Stimulated activated CD4-positive, alpha-beta T cell treated with anti-CD3 and anti-CD28 coated beads, Interleukin-12 subunit alpha, Interleukin-12 subunit beta, amount 100 ng/mL, for 4 hours (primary cell): ENCODE measurements at regions not wholly inside any gene's neighbourhood (a gene's known extent, or its start where the extent isn't known, plus 50 kb on each side); places are given as distances from the start of the nearest gene placed in this dataset.
"Not testable (repeated sequence)": the region's sequence is repeated elsewhere in the genome, so short reads cannot be mapped to it uniquely, and the experiment has no call there.

Experiments used
- DNase-seq: peaks from one replicate; pipeline ENCODE4 v3.0.0-alpha.2; 2020

GRCh38 chr3:5480190-5480589, 292.7 kb downstream of the EDEM1 start:
- DNase-seq, result no peak

DNA sequence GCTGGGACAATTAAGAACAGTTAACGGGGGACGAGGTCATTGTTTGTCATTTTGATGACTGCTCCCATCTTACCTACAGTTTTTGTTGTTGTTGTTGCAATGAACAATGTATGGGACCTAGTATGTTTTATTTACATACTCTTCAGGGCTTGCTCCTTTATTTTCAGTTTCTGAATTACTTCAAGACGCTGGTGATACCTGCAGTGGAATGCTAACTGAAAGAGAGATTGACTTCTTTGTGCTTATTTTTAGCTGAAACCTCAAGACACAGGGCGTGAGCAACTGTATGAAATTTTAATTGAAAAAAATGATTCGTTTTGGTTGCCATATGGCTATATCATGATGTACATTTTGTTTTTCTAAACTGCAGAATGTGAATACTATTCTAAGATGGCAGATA, 297.9 kb downstream of the EDEM1 start:
- no peak for DNase-seq

GRCh38 chr3:5488771-5489170, 301.3 kb downstream of the EDEM1 start:
- no peak for DNase-seq

DNA sequence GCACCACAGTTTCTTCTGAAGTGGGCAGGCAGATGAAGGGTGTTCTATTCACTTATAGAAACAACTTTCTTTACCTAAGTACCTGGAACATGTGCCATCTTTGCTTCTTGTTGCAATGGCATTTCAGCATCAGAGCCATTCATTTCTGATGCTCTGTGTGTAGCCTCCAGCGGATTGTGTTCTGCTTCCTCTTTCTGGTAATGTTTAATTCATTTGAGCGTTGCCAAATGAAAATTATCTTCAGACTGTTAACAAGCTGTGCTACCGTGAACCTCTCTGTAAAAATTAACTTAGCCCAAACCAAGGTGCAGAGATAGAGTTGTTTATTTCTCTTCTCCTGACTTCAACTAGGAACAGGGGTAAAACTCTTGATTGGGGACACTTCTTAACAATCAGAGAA, 302.0 kb downstream of the EDEM1 start:
- DNase-seq, result no peak

DNA sequence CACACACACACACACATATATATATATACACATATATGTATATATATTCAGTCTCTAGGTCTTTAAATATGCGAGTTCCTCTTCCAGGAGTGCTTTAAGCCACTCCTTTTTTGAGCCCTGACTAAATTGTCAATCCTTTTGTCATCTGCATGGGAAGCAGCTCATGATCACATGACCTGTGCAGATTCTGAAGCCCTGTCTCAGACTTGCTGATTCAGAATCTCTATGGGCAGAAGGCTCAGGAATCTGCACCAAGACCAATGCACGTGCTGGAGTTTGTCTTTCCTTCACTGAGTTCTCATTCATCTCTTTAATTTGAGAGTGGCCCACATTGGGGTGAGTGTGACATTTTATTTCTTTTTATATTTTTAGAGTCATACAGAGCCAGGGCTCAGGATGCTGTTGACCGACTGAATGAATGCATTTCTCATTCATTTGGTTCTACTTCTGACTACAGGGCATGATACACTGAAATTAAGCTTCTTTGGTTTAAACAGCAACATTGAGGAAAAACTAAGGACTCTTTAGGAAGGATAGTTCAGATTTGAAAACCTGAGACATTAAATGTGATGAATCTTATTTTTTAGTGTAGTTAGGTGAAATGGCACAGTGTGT, 307.5 kb downstream of the EDEM1 start:
- no peak for DNase-seq

- no peak for DNase-seq
These were observed 310.0 kb downstream of the EDEM1 start for GRCh38 chr3:5497497-5497896.

DNA sequence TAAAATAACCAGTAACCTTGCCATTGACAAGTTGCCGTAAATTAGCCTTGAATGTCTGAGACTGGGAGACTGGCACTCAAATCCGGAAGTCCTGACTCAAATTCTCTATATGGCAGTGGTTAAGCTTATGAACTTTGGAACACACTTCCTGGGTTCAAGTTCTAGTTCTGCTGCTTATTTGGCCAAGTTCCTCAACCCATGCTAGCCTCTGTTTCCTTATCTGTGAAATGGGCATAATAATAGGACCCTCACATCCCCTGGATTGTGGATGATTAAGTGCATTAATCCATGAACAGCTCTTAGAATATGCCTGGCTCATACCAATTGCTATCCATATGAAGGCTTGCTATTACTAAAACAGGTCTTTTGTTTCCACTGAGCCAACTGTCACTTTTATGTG, 311.5 kb downstream of the EDEM1 start:
- no peak for DNase-seq

GRCh38 chr3:5499404-5499803, 311.9 kb downstream of the EDEM1 start:
- no peak for DNase-seq

DNA sequence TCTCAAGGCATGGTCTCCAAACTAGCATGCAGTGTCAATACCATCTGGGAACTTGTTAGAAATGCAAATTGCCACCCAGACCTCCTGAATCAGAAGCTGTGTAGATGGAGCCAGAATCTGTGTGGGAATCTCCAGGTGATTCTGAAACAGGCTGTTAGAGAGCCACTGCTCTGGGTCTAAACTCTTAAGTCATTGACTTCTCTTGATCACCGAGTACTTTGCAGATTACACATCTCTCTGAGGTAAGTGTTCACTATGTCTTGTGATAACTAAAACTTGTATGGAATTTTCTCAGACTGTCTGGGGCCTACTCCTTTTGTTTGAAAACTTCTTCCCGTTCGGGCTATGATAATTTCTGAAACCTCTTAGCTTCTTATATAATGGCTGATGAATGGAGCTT, 315.6 kb downstream of the EDEM1 start:
- no peak for DNase-seq

GRCh38 chr3:5504135-5504534, 316.6 kb downstream of the EDEM1 start:
- no peak for DNase-seq

DNA sequence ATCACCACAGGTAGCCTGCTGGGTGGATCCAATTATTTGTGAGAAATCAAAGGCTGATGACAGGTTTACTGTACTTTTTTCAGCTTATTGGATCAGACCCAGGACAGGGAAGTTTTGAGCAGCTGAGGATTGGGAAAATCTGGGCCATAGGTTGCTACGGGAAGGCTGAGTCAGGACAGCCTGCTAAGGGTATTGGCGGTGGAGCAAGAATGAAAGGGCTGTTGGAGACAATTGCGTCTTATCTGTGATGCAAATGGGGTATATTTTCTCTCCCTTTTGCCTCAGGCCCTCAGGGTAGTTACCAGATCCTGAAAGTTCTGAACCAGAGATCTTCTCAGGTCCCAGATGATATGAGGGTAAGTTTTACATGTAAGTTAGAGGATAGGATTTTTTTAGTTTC, 317.7 kb downstream of the EDEM1 start:
- no peak for DNase-seq

GRCh38 chr3:5505997-5506396, 318.5 kb downstream of the EDEM1 start:
- DNase-seq, result no peak

DNA sequence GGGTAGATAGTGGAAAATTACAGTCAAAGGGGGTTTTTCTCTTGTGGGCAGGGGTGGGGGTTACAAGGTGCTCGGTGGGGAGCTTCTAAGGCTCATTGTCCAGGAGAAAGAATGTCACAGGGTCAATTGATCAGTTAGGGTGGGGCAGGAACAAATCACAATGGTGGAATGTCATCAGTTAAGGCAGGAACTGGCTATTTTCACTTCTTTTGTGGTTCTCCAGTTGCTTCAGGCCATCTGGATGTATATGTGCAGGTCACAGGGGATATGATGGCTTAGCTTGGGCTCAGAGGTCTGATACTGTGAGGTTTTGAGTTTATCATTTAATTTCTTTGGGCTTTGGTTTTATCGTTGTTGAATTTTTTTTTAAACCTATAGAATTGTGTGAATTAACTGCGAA, 321.4 kb downstream of the EDEM1 start:
- DNase-seq, result not testable (repeated sequence)

DNA sequence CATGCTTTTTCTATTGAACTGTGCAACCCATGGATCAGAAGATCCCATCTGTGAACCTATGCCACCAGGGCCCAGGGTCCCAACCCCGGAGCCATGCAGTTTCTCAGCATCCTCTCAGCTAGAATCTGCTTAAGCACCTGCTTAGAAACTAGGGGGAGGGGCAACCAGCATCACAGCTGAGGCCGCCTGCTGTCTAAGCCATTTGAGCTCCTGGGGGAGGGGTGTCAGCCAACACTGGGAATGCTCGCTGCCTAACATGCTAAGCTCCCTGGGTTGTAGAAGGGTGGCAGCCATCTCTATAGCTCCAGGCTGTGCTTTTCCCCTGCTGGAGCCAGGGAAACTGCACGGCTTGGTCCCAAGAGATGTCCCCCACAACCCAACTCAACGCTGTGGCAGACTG, 322.8 kb downstream of the EDEM1 start:
- DNase-seq, result no peak

DNA sequence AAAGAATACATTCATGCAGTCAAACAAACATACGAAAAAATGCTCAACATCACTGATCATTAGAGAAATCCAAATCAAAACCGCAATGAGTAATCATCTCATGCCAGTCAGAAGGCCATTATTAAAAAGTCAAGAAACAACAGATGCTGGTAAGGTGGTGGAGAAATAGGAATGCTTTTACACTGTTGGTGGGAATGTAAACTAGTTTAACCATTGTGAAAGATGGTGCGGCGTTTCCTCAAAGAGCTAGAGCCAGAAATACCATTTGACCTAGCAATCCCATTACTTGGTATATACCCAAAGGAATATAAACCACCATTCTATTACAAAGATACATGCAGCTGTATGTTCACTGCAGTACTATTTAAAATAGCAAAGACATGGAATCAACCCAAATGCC, 330.4 kb downstream of the EDEM1 start:
- no peak for DNase-seq

DNA sequence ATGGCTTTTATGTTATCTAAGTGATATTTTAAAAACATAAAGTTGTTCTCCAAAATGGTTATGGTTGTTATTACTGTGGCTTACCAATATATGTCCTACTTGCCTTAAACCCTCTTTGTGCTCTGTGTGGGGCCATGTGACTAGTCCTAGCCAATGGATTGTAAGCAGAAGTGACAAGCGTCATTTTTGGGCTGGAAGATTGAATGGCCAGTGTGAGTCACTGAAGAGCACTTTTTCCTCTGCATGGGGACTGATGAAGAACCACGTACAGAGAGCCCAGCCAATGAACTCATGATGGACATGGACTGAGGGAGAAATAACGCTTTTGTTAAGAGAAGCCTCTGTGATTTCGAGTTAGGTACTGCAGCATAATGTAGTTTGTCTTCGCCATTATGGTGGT, 332.7 kb downstream of the EDEM1 start:
- DNase-seq, result no peak

GRCh38 chr3:5523125-5523524, 335.6 kb downstream of the EDEM1 start:
- DNase-seq, result no peak

- DNase-seq, result no peak
These were observed 343.5 kb downstream of the EDEM1 start for GRCh38 chr3:5531039-5531438.

GRCh38 chr3:5531741-5532290, 344.3 kb downstream of the EDEM1 start:
- no peak for DNase-seq

GRCh38 chr3:5540532-5540931, 353.0 kb downstream of the EDEM1 start:
- no peak for DNase-seq

- no peak for DNase-seq
These were observed 355.0 kb downstream of the EDEM1 start for GRCh38 chr3:5542472-5542871.

- no peak for DNase-seq
These were observed 355.5 kb downstream of the EDEM1 start for GRCh38 chr3:5543047-5543446.

- no peak for DNase-seq
These were observed 358.2 kb downstream of the EDEM1 start for GRCh38 chr3:5545719-5546118.

- no peak for DNase-seq
These were observed 365.7 kb downstream of the EDEM1 start for GRCh38 chr3:5553203-5553602.

GRCh38 chr3:5554245-5554747, 366.8 kb downstream of the EDEM1 start:
- DNase-seq, result no peak
